ENCODE measurements at regions not wholly inside any gene's neighbourhood (a gene's known extent, or its start where the extent isn't known, plus 50 kb on each side); places are given as distances from the start of the nearest gene placed in this dataset.
"Not testable (repeated sequence)": the region's sequence is repeated elsewhere in the genome, so short reads cannot be mapped to it uniquely, and the experiment has no call there.

DNA sequence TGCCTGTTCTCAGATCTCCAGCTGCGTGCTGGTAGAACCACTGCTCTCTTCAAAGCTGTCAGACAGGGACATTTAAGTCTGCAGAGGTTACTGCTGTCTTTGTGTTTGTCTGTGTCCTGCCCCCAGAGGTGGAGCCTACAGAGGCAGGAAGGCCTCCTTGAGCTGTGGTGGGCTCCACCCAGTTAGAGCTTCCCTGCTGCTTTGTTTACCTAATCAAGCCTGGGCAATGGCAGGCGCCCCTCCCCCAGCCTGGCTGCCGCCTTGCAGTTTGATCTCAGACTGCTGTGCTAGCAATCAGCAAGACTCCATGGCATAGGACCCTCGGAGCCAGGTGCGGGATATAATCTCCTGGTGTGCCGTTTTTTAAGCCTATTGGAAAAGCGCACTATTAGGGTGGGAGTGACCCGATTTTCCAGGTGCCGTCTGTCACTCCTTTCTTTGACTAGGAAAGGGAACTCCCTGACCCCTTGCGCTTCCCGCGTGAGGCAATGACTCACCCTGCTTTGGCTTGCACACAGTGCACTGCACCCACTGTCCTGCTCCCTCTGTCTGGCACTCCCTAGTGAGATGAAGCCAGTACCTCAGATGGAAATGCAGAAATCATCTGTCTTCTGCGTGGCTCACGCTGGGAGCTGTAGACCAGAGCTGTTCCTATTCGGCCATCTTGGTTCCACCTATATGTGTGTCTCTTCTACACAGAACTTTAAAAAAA is 355.1 kb downstream of the SUCLG1 start:
- TF ChIP-seq CTCF (IDR thresholded peaks at IDR 0.05; ENCODE audit: poor library complexity); EZH2 (IDR thresholded peaks at IDR 0.05; ENCODE audit: borderline replicate concordance); EZH2phosphoT487 (IDR thresholded peaks at IDR 0.05; ENCODE audit: low read depth, severe bottlenecking, unreplicated experiment): not testable (repeated sequence)
